ENCODE measurements at regions not wholly inside any gene's neighbourhood (a gene's known extent, or its start where the extent isn't known, plus 50 kb on each side); places are given as distances from the start of the nearest gene placed in this dataset.

GRCh38 chr2:13006829-13007717 is 290.3 kb downstream of the TRIB2 start:
- in situ Hi-C loops (cut with HindIII; ENCODE audit: low sequenced_read_pairs) = no loop called here
- peak overlapping the region; percentile 24 for H3K4me3 ChIP-seq (ENCODE audit: low read depth, low read length)
- TF ChIP-seq CTCF (IDR thresholded peaks at IDR 0.05; ENCODE audit: low read depth, low read length) = peak; percentile 72
- DNase-seq (ENCODE audit: low read depth, low spot score) = peak; percentile 87

- no peak for TF ChIP-seq CTCF (IDR thresholded peaks at IDR 0.05; ENCODE audit: low read depth, low read length)
- H3K4me3 ChIP-seq (ENCODE audit: low read depth, low read length) = no peak overlapping the region
- peak; percentile 15 for DNase-seq (ENCODE audit: low read depth, low spot score)
- in situ Hi-C loops (cut with HindIII; ENCODE audit: low sequenced_read_pairs) = no loop called here
Observed at GRCh38 chr2:13009027-13009642, 292.4 kb downstream of the TRIB2 start.

GRCh38 chr2:13010283-13010682 is 293.5 kb downstream of the TRIB2 start:
- H3K4me3 ChIP-seq (ENCODE audit: low read depth, low read length) = no peak overlapping the region
- in situ Hi-C loops (cut with HindIII; ENCODE audit: low sequenced_read_pairs) = no loop called here
- no peak for DNase-seq (ENCODE audit: low read depth, low spot score)
- TF ChIP-seq CTCF (IDR thresholded peaks at IDR 0.05; ENCODE audit: low read depth, low read length) = no peak

GRCh38 chr2:13014783-13015182 is 298.0 kb downstream of the TRIB2 start:
- in situ Hi-C loops (cut with HindIII; ENCODE audit: low sequenced_read_pairs) = no loop called here
- DNase-seq (ENCODE audit: low read depth, low spot score) = no peak
- no peak overlapping the region for H3K4me3 ChIP-seq (ENCODE audit: low read depth, low read length)
- TF ChIP-seq CTCF (IDR thresholded peaks at IDR 0.05; ENCODE audit: low read depth, low read length) = no peak

GRCh38 chr2:13015532-13016320 is 299.0 kb downstream of the TRIB2 start:
- TF ChIP-seq CTCF (IDR thresholded peaks at IDR 0.05; ENCODE audit: low read depth, low read length) = no peak
- H3K4me3 ChIP-seq (ENCODE audit: low read depth, low read length) = no peak overlapping the region
- DNase-seq (ENCODE audit: low read depth, low spot score) = no peak
- in situ Hi-C loops (cut with HindIII; ENCODE audit: low sequenced_read_pairs) = no loop called here

GRCh38 chr2:13018490-13018889 is 301.8 kb downstream of the TRIB2 start:
- no peak overlapping the region for H3K4me3 ChIP-seq (ENCODE audit: low read depth, low read length)
- TF ChIP-seq CTCF (IDR thresholded peaks at IDR 0.05; ENCODE audit: low read depth, low read length) = no peak
- in situ Hi-C loops (cut with HindIII; ENCODE audit: low sequenced_read_pairs) = no loop called here
- no peak for DNase-seq (ENCODE audit: low read depth, low spot score)

All from astrocyte of the spinal cord (primary cell).